ENCODE measurements at regions not wholly inside any gene's neighbourhood (a gene's known extent, or its start where the extent isn't known, plus 50 kb on each side); places are given as distances from the start of the nearest gene placed in this dataset.

GRCh38 chr15:70428211-70428822 lies 330.6 kb upstream of the TLE3 start:
- no peaks in the 10 kb centered on the region for H3K27me3 ChIP-seq (ENCODE audit: insufficient read depth, poor library complexity, severe bottlenecking)
- H3K27ac ChIP-seq (replicated peaks) = no peak overlapping the region
- H3K4me3 ChIP-seq (replicated peaks; ENCODE audit: insufficient read depth, low read length) = no peak overlapping the region
- no peak for TF ChIP-seq CTCF (IDR thresholded peaks at IDR 0.05; ENCODE audit: insufficient read depth, low read length)
- no peak for TF ChIP-seq REST (IDR thresholded peaks at IDR 0.05; ENCODE audit: insufficient replicate concordance, low read depth)
- no peak for TF ChIP-seq SPI1 (IDR thresholded peaks at IDR 0.05; ENCODE audit: borderline replicate concordance, low read depth)
- no peak for TF ChIP-seq POLR2AphosphoS5 (IDR thresholded peaks at IDR 0.05; ENCODE audit: low read depth)
- TF ChIP-seq GABPA (IDR thresholded peaks at IDR 0.05; ENCODE audit: low read depth) = no peak
- no peak for DNase-seq (ENCODE audit: low read depth in 1 of 2, low spot score in 1 of 2)

GRCh38 chr15:70427167-70428120 lies 329.7 kb upstream of the TLE3 start:
- no peaks in the 10 kb centered on the region for H3K27me3 ChIP-seq (ENCODE audit: insufficient read depth, poor library complexity, severe bottlenecking)
- TF ChIP-seq GABPA (IDR thresholded peaks at IDR 0.05; ENCODE audit: low read depth) (no peak), REST (IDR thresholded peaks at IDR 0.05; ENCODE audit: insufficient replicate concordance, low read depth) (no peak), POLR2AphosphoS5 (IDR thresholded peaks at IDR 0.05; ENCODE audit: low read depth) (no peak), CTCF (IDR thresholded peaks at IDR 0.05; ENCODE audit: insufficient read depth, low read length) (no peak), SPI1 (IDR thresholded peaks at IDR 0.05; ENCODE audit: borderline replicate concordance, low read depth) (no peak)
- DNase-seq (ENCODE audit: low read depth in 1 of 2, low spot score in 1 of 2) = no peak
- no peak overlapping the region for H3K4me3 ChIP-seq (replicated peaks; ENCODE audit: insufficient read depth, low read length)
- H3K27ac ChIP-seq (replicated peaks) = no peak overlapping the region

- DNase-seq (ENCODE audit: low read depth in 1 of 2, low spot score in 1 of 2) = no peak
- Histone ChIP-seq H3K4me3 (replicated peaks; ENCODE audit: insufficient read depth, low read length) (no peak overlapping the region), H3K27ac (replicated peaks) (no peak overlapping the region), H3K27me3 (ENCODE audit: insufficient read depth, poor library complexity, severe bottlenecking) (no peaks in the 10 kb centered on the region)
- TF ChIP-seq REST (IDR thresholded peaks at IDR 0.05; ENCODE audit: insufficient replicate concordance, low read depth) (peak; percentile 32), POLR2AphosphoS5 (IDR thresholded peaks at IDR 0.05; ENCODE audit: low read depth) (no peak)
These were observed 328.5 kb upstream of the TLE3 start for GRCh38 chr15:70426096-70426821.
